ENCODE measurements at regions not wholly inside any gene's neighbourhood (a gene's known extent, or its start where the extent isn't known, plus 50 kb on each side); places are given as distances from the start of the nearest gene placed in this dataset.

GRCh38 chr21:36567216-36567885 is 87.4 kb upstream of the CLDN14 start (continued):
- TF ChIP-seq ZNF148 (tag by site-specific recombination; IDR thresholded peaks at IDR 0.05; ENCODE audit: borderline replicate concordance) (no peak), ZNF114 (tag by site-specific recombination; IDR thresholded peaks at IDR 0.05) (no peak), ZNF202 (tag by site-specific recombination; IDR thresholded peaks at IDR 0.05; ENCODE audit: borderline replicate concordance) (no peak), FEZF1 (tag by site-specific recombination; IDR thresholded peaks at IDR 0.05) (peak; percentile 99), ZNF529 (tag by site-specific recombination; IDR thresholded peaks at IDR 0.05; ENCODE audit: insufficient replicate concordance) (peak; percentile 67), PRDM10 (tag by site-specific recombination; IDR thresholded peaks at IDR 0.05) (peak; percentile 82), ZNF785 (tag by site-specific recombination; IDR thresholded peaks at IDR 0.05) (no peak), ZNF221 (tag by site-specific recombination; IDR thresholded peaks at IDR 0.05; ENCODE audit: borderline replicate concordance) (no peak; the same call in 1 of the 2 replicates), ZNF600 (tag by site-specific recombination; IDR thresholded peaks at IDR 0.05) (no peak), ZNF610 (tag by site-specific recombination; IDR thresholded peaks at IDR 0.05; ENCODE audit: borderline replicate concordance) (peak; percentile 91), PBX3 (CRISPR knock-in tag; IDR thresholded peaks at IDR 0.05) (no peak), ZFP3 (tag by site-specific recombination; IDR thresholded peaks at IDR 0.05; ENCODE audit: low read depth) (no peak), ZFHX2 (tag by site-specific recombination; conservative IDR thresholded peaks at IDR 0.05) (no peak), OSR2 (tag by site-specific recombination; IDR thresholded peaks at IDR 0.05) (peak; percentile 99), ZNF488 (tag by site-specific recombination; IDR thresholded peaks at IDR 0.05) (peak; percentile 97), PRDM4 (tag by site-specific recombination; IDR thresholded peaks at IDR 0.05) (peak; percentile 95), ZNF280D (tag by site-specific recombination; IDR thresholded peaks at IDR 0.05) (no peak), ZNF629 (tag by site-specific recombination; IDR thresholded peaks at IDR 0.05) (peak; percentile 74), ZNF704 (tag by site-specific recombination; IDR thresholded peaks at IDR 0.05) (no peak), ZNF266 (tag by site-specific recombination; IDR thresholded peaks at IDR 0.05; ENCODE audit: low read depth) (no peak), ZNF335 (tag by site-specific recombination; conservative IDR thresholded peaks at IDR 0.05) (no peak), ZNF473 (tag by site-specific recombination; IDR thresholded peaks at IDR 0.05) (no peak), ZNF596 (tag by site-specific recombination; IDR thresholded peaks at IDR 0.05) (peak; percentile 87), ZNF112 (tag by site-specific recombination; IDR thresholded peaks at IDR 0.05) (no peak), GLIS1 (tag by site-specific recombination; IDR thresholded peaks at IDR 0.05) (peak; percentile 95)

All from HEK293 (cell line).